Mesendoderm (in vitro differentiated cells): ENCODE measurements at regions not wholly inside any gene's neighbourhood (a gene's known extent, or its start where the extent isn't known, plus 50 kb on each side); places are given as distances from the start of the nearest gene placed in this dataset.
A peak's percentile ranks its signal among the peaks of the same experiment; 100 is the strongest.
"Not testable (repeated sequence)": the region's sequence is repeated elsewhere in the genome, so short reads cannot be mapped to it uniquely, and the experiment has no call there.

Experiments used
- DNase-seq: peaks from one replicate; pipeline ENCODE4 v3.0.0; 2013
- H2AK5ac ChIP-seq: 2 replicates; pipeline ENCODE4 v1.6.1; 2013; ENCODE audit warnings: low read length, inconsistent platforms
- H2BK120ac ChIP-seq: 2 replicates; pipeline ENCODE4 v1.6.1; 2013; ENCODE audit warnings: low read depth, mild to moderate bottlenecking, low read length, moderate library complexity, mixed read lengths
- H2BK15ac ChIP-seq: replicated peaks from 2 replicates; pipeline ENCODE4 v1.6.1; 2013; ENCODE audit warnings: low read depth, mild to moderate bottlenecking, moderate library complexity
- H2BK5ac ChIP-seq: 2 replicates; pipeline ENCODE4 v1.6.1; 2013; ENCODE audit warnings: low read length, inconsistent platforms
- H3K18ac ChIP-seq: 2 replicates; pipeline ENCODE4 v1.6.1; 2013; ENCODE audit warnings: mild to moderate bottlenecking, low read length, mixed read lengths
- H3K23ac ChIP-seq: one replicate; pipeline ENCODE4 v1.6.1; 2013; ENCODE audit warnings: low read length
- H3K27ac ChIP-seq: 2 replicates; pipeline ENCODE4 v1.5.1; 2013; ENCODE audit warnings: low read depth, mild to moderate bottlenecking, inconsistent platforms, low read length, moderate library complexity
- H3K27me3 ChIP-seq: 2 replicates; pipeline ENCODE4 v1.6.1; 2013; ENCODE audit warnings: low read length, control low read depth, mild to moderate bottlenecking, inconsistent platforms; ENCODE audit not compliant: insufficient read depth, poor library complexity
- H3K36me3 ChIP-seq: 2 replicates; pipeline ENCODE4 v1.6.1; 2013; ENCODE audit warnings: low read length, inconsistent platforms; ENCODE audit not compliant: control insufficient read depth, insufficient read depth
- H3K4ac ChIP-seq: one replicate; pipeline ENCODE4 v1.6.1; 2013; ENCODE audit warnings: low read depth, mild to moderate bottlenecking, low read length, moderate library complexity
- H3K4me1 ChIP-seq: 2 replicates; pipeline ENCODE4 v1.6.1; 2013; ENCODE audit warnings: low read depth, low read length, inconsistent platforms; ENCODE audit not compliant: control insufficient read depth
- H3K4me2 ChIP-seq: 2 replicates; pipeline ENCODE4 v1.6.1; 2013; ENCODE audit warnings: low read length
- H3K4me3 ChIP-seq: 2 replicates; pipeline ENCODE4 v1.5.1; 2013; ENCODE audit warnings: mild to moderate bottlenecking, low read length
- H3K56ac ChIP-seq: one replicate; pipeline ENCODE4 v1.6.1; 2013; ENCODE audit warnings: low read length
- H3K79me1 ChIP-seq: 2 replicates; pipeline ENCODE4 v1.6.1; 2013; ENCODE audit warnings: low read length, inconsistent platforms
- H3K79me2 ChIP-seq: 2 replicates; pipeline ENCODE4 v1.6.1; 2013; ENCODE audit warnings: mild to moderate bottlenecking, low read length; ENCODE audit not compliant: control insufficient read depth, insufficient read depth
- H3K9ac ChIP-seq: 2 replicates; pipeline ENCODE4 v1.6.1; 2013; ENCODE audit warnings: low read length, inconsistent platforms
- H4K5ac ChIP-seq: one replicate; pipeline ENCODE4 v1.6.1; 2013; ENCODE audit warnings: low read length
- H4K8ac ChIP-seq: one replicate; pipeline ENCODE4 v1.6.1; 2013; ENCODE audit warnings: low read depth, mild to moderate bottlenecking, control low read depth, low read length, moderate library complexity
- WGBS: extraction: QIAGEN DNeasy Blood & Tissue Kit; methylation state at CpG from one replicate; pipeline ENCODE4 v1.1.7; 2013; ENCODE audit warnings: low lambda C conversion rate, missing lambda C conversion rate; ENCODE audit not compliant: insufficient coverage; ENCODE audit errors: extremely low coverage; 5-methylcytosine and 5-hydroxymethylcytosine counted together

DNA sequence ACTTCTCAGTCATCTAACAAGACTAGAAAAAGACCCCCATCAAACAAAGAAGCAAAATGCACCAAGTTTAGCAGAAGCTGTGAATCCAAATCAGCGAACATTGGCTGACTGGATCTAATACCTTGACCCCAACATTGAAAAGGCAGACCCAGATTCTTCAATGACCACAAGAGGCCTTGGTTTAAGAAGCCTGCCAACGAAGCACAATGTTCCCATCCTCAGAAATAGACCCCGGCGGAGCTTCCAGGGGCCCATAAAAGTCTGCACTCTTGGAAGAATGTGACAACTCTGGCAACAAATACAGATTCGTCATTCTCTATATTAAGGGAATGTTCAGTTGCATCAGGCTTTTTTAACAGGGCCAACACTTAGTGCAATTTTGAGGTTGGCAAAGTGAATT lies 112.8 kb upstream of the BCL6 start:
- no peak overlapping the region for H2BK120ac ChIP-seq
- H4K8ac ChIP-seq = no peak overlapping the region
- no peak overlapping the region for H4K5ac ChIP-seq
- H2BK5ac ChIP-seq = no peak overlapping the region
- H3K79me1 ChIP-seq = no peaks in the 10 kb centered on the region
- no peak for DNase-seq
- H3K18ac ChIP-seq = no peak overlapping the region
- no peak overlapping the region for H3K23ac ChIP-seq
- no peaks in the 10 kb centered on the region for H3K4me1 ChIP-seq
- H3K4me3 ChIP-seq = no peak overlapping the region
- H3K79me2 ChIP-seq = no peaks in the 10 kb centered on the region
- H3K27ac ChIP-seq = no peak overlapping the region
- H3K27me3 ChIP-seq = no peaks in the 10 kb centered on the region
- H3K4me2 ChIP-seq = no peak overlapping the region
- H3K9ac ChIP-seq = no peak overlapping the region
- no CpG with 5 or more reads among the region's 5 CpGs for WGBS
- H2AK5ac ChIP-seq = no peak overlapping the region
- H3K4ac ChIP-seq = no peak overlapping the region
- no peak overlapping the region for H3K56ac ChIP-seq
- no peaks in the 10 kb centered on the region for H3K36me3 ChIP-seq
- H2BK15ac ChIP-seq = no peak overlapping the region

DNA sequence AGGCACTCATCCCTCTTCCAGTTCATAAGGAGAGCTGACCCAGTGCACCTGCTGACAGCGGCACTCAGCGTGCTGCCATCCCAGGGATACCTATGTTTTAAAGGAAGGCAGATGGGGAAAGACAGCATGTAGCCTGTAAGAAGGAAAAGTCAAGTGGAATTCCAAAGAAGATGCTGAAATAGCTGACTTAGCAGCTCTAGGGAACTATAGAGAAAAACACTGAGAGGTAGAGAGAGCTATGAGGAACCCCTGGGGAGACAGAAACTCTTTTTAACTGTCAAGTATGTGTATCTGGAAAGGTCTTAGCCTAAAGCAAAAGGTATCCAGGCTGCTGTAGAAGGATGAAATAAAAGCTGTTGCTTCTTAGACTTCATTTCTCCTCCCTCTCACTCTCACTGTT lies 113.4 kb upstream of the BCL6 start:
- no CpG with 5 or more reads among the region's 2 CpGs for WGBS
- DNase-seq = no peak

DNA sequence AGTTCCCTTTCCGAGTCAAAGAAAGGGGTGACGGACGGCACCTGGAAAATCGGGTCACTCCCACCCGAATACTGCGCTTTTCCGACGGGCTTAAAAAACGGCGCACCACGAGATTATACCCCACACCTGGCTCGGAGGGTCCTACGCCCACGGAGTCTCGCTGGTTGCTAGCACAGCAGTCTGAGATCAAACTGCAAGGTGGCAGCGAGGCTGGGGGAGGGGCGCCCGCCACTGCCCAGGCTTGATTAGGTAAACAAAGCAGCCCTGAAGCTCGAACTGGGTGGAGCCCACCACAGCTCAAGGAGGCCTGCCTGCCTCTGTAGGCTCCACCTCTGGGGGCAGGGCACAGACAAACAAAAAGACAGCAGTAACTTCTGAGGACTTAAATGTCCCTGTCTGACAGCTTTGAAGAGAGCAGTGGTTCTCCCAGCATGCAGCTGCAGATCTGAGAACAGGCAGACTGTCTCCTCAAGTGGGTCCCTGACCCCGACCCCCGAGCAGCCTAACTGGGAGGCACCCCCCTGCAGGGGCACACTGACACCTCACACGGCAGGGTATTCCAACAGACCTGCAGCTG lies 117.5 kb upstream of the BCL6 start:
- H2BK120ac ChIP-seq, H3K79me1 ChIP-seq, H3K4ac ChIP-seq, H3K56ac ChIP-seq, H4K8ac ChIP-seq, H3K9ac ChIP-seq, H3K27ac ChIP-seq, H2BK15ac ChIP-seq, H3K18ac ChIP-seq, H3K36me3 ChIP-seq, H3K4me2 ChIP-seq, H3K23ac ChIP-seq, H4K5ac ChIP-seq, H3K4me3 ChIP-seq, H3K79me2 ChIP-seq, H3K4me1 ChIP-seq, H3K27me3 ChIP-seq, H2BK5ac ChIP-seq, H2AK5ac ChIP-seq: not testable (repeated sequence)
- peak; percentile 10 for DNase-seq
- no CpG with 5 or more reads among the region's 22 CpGs for WGBS

More for the DNA sequence above, 113.4 kb upstream of the BCL6 start:
- Histone ChIP-seq H3K23ac (no peak overlapping the region), H3K18ac (no peak overlapping the region), H3K4me2 (no peak overlapping the region), H4K8ac (no peak overlapping the region), H2AK5ac (no peak overlapping the region), H3K79me2 (no peaks in the 10 kb centered on the region), H2BK15ac (no peak overlapping the region), H2BK120ac (no peak overlapping the region), H3K56ac (no peak overlapping the region), H3K4me1 (no peaks in the 10 kb centered on the region), H3K27ac (no peak overlapping the region), H3K79me1 (no peaks in the 10 kb centered on the region), H3K27me3 (no peaks in the 10 kb centered on the region), H2BK5ac (no peak overlapping the region), H3K9ac (no peak overlapping the region), H4K5ac (no peak overlapping the region), H3K36me3 (no peaks in the 10 kb centered on the region), H3K4me3 (no peak overlapping the region), H3K4ac (no peak overlapping the region)

DNA sequence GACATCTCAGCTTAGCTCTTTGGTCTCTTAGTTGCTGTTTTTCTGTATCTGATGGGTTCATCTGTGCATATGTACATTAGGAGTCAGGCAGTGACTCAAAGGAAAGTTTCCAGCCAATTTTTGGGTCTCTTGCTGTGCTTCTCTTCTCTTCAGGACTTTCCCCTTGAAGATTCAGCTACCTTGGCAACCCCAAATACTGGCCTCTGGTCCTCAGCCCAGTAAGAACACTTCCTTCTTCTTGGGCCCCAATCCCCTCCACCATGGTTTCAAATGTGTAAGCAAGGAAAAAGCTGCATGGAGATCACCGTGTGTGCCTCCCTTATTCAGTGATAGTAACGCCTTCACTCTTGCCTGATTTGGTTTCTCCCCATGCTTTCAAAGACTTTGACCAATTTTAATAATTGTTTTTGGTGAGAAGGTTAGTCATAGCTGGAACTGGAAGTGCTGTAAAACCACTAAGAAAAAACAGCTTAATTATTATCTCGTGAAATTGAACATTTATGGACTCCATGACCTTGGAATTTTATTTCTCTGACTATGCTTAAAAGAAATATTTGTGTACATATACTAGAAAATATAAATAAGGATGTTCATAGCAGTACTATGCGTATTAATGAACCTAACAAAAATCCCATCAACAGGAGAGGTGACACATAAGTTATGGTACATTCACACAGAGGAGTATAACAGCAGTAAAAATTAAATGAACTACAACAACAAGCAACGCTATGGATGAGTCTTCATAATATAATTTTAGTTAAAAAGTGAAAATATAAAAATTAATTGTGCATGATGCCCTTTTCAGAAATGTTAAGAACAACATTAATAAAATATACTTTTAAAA lies 125.3 kb upstream of the BCL6 start:
- H3K56ac ChIP-seq = no peak overlapping the region
- DNase-seq = no peak
- H3K9ac ChIP-seq = no peak overlapping the region
- no peak overlapping the region for H3K4ac ChIP-seq
- no peaks in the 10 kb centered on the region for H3K27me3 ChIP-seq
- WGBS = no CpG with 5 or more reads among the region's 5 CpGs
- no peaks in the 10 kb centered on the region for H3K4me1 ChIP-seq
- no peak overlapping the region for H3K18ac ChIP-seq
- H3K4me3 ChIP-seq = no peak overlapping the region
- H3K23ac ChIP-seq = no peak overlapping the region
- no peak overlapping the region for H3K4me2 ChIP-seq
- no peak overlapping the region for H2BK15ac ChIP-seq
- no peak overlapping the region for H3K27ac ChIP-seq
- H4K5ac ChIP-seq = no peak overlapping the region
- no peak overlapping the region for H4K8ac ChIP-seq
- H2BK5ac ChIP-seq = no peak overlapping the region
- no peaks in the 10 kb centered on the region for H3K36me3 ChIP-seq
- H3K79me2 ChIP-seq = no peaks in the 10 kb centered on the region
- no peak overlapping the region for H2BK120ac ChIP-seq
- H3K79me1 ChIP-seq = no peaks in the 10 kb centered on the region
- no peak overlapping the region for H2AK5ac ChIP-seq

DNA sequence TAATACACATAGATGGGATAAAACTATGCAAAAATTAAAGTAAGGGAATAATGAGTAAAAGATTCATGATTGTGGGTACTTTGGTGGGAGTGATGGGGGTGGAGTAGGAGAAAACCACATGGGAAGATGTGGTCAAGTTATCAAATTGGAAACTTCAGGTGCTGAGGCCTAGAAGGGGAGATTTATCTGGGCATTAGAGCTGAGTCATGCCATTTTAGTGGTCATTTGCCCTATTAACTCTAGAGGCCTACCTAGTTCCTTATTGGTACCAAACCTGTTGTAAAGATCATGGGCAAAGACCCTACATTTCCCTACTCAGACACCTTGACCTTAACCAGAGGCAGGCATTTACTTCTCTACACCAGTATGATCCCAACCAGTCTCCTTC lies 125.9 kb upstream of the BCL6 start:
- no peak overlapping the region for H3K18ac ChIP-seq
- no peak overlapping the region for H3K4ac ChIP-seq
- no peak overlapping the region for H4K8ac ChIP-seq
- H3K27me3 ChIP-seq = no peaks in the 10 kb centered on the region
- no peak overlapping the region for H2AK5ac ChIP-seq
- no peaks in the 10 kb centered on the region for H3K79me2 ChIP-seq
- no peak overlapping the region for H3K9ac ChIP-seq
- no peak overlapping the region for H3K27ac ChIP-seq
- no peak overlapping the region for H3K23ac ChIP-seq
- no peaks in the 10 kb centered on the region for H3K4me1 ChIP-seq
- no peaks in the 10 kb centered on the region for H3K79me1 ChIP-seq
- H3K36me3 ChIP-seq = no peaks in the 10 kb centered on the region
- no peak overlapping the region for H3K4me3 ChIP-seq
- no peak overlapping the region for H4K5ac ChIP-seq
- H2BK15ac ChIP-seq = no peak overlapping the region
- DNase-seq = no peak
- H2BK5ac ChIP-seq = no peak overlapping the region
- H3K4me2 ChIP-seq = no peak overlapping the region
- no peak overlapping the region for H2BK120ac ChIP-seq
- no peak overlapping the region for H3K56ac ChIP-seq

DNA sequence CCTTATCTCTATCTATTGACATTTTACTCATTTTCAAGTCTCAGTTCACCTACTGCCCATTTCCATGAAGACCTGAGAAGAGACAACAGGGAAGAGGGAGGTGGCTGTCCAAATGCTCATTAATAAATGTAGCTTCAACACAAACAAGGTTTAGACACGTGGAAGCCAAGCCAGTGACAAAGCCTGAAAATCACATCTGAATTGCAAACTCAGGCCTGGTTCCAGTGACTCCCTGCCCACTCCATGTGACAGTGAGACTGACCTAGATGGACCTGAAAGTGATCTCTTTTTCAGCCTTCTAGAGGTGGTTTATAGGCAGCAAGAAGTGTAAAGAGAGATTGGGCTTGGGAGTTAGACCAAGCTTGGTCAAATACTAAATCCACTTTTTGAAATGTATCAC lies 126.6 kb upstream of the BCL6 start:
- Histone ChIP-seq H2BK15ac (no peak overlapping the region), H3K4me2 (no peak overlapping the region), H3K79me2 (no peaks in the 10 kb centered on the region), H3K4ac (no peak overlapping the region), H2AK5ac (no peak overlapping the region), H3K36me3 (no peaks in the 10 kb centered on the region), H3K4me3 (no peak overlapping the region), H3K18ac (no peak overlapping the region), H3K27ac (no peak overlapping the region), H3K9ac (no peak overlapping the region), H4K8ac (no peak overlapping the region), H3K4me1 (no peaks in the 10 kb centered on the region), H3K27me3 (no peaks in the 10 kb centered on the region), H3K56ac (no peak overlapping the region), H2BK5ac (no peak overlapping the region), H2BK120ac (no peak overlapping the region), H3K23ac (no peak overlapping the region), H4K5ac (no peak overlapping the region), H3K79me1 (no peaks in the 10 kb centered on the region)
- no CpG with 5 or more reads among the region's 1 CpG for WGBS
- no peak for DNase-seq
